Fibroblast of lung (primary cell): ENCODE measurements at regions not wholly inside any gene's neighbourhood (a gene's known extent, or its start where the extent isn't known, plus 50 kb on each side); places are given as distances from the start of the nearest gene placed in this dataset.

Source experiments
- DNase-seq, 2 donors: peaks; one replicate each; pipeline versions ENCODE4 v3.0.0 to v3.0.0-alpha.2; 2010; ENCODE audit warnings: low read depth in 2 of 2
- H2AFZ ChIP-seq: 2 replicates; pipeline ENCODE4 v1.5.1; 2012; ENCODE audit warnings: low read length, control low read depth, inconsistent platforms
- H3K27ac ChIP-seq: 2 replicates; pipeline ENCODE4 v1.5.1; 2011; ENCODE audit warnings: low read length, control low read depth; ENCODE audit not compliant: insufficient read depth
- H3K27me3 ChIP-seq: 2 replicates; pipeline ENCODE4 v1.5.1; 2011; ENCODE audit warnings: mild to moderate bottlenecking, low read length; ENCODE audit not compliant: control insufficient read depth, insufficient read depth
- H3K36me3 ChIP-seq: 2 replicates; pipeline ENCODE4 v1.5.1; 2011; ENCODE audit warnings: low read length; ENCODE audit not compliant: control insufficient read depth, insufficient read depth
- H3K4me1 ChIP-seq: 2 replicates; pipeline ENCODE4 v1.5.1; 2011; ENCODE audit warnings: low read length; ENCODE audit not compliant: control insufficient read depth, insufficient read depth; ENCODE audit errors: extremely low read depth
- H3K4me2 ChIP-seq: 2 replicates; pipeline ENCODE4 v1.5.1; 2011; ENCODE audit warnings: low read length, control low read depth; ENCODE audit not compliant: insufficient read depth; ENCODE audit errors: extremely low read depth
- H3K4me3 ChIP-seq, 4 experiments: fragments of 200-600 bp in 1 of 4; sonication (generic) in 1 of 4; replicated peaks in 1 of 4; 2 replicates each; pipeline ENCODE4 v1.5.1; 2011 to 2016; ENCODE audit warnings: low read length in 4 of 4, low read depth in 3 of 4, mild to moderate bottlenecking in 3 of 4, control low read depth in 2 of 4, inconsistent platforms in 1 of 4, mixed read lengths in 1 of 4; ENCODE audit not compliant: insufficient read depth in 1 of 4; ENCODE audit errors: control extremely low read depth in 1 of 4
- H3K79me2 ChIP-seq: 2 replicates; pipeline ENCODE4 v1.5.1; 2012; ENCODE audit warnings: mild to moderate bottlenecking, low read length, inconsistent platforms; ENCODE audit not compliant: control insufficient read depth, insufficient read depth
- H3K9ac ChIP-seq: 2 replicates; pipeline ENCODE4 v1.5.1; 2011; ENCODE audit warnings: mild to moderate bottlenecking, low read length, control low read depth; ENCODE audit not compliant: insufficient read depth
- H3K9me3 ChIP-seq: 2 replicates; pipeline ENCODE4 v1.5.1; 2012; ENCODE audit warnings: low read depth, low read length; ENCODE audit not compliant: control insufficient read depth, insufficient read depth
- H4K20me1 ChIP-seq: 2 replicates; pipeline ENCODE4 v1.5.1; 2011; ENCODE audit warnings: low read length; ENCODE audit not compliant: control insufficient read depth, insufficient read depth; ENCODE audit errors: extremely low read depth
- CTCF ChIP-seq, 2 donors: IDR thresholded peaks in 1 of 2; conservative IDR thresholded peaks in 1 of 2; 1 replicate in 1 of 2; 2 replicates in 1 of 2; pipeline ENCODE4 v1.5.1; 2011 to 2012; ENCODE audit warnings: low read length in 2 of 2, control low read depth in 1 of 2, inconsistent platforms in 1 of 2, low read depth in 1 of 2, mild to moderate bottlenecking in 1 of 2
- EZH2 ChIP-seq: IDR thresholded peaks from 2 replicates; pipeline ENCODE4 v1.5.1; 2012; ENCODE audit warnings: low read length, control low read depth, mild to moderate bottlenecking; ENCODE audit errors: missing control alignments

- Histone ChIP-seq H3K9ac (no peak overlapping the region), H3K9me3 (no peaks in the 10 kb centered on the region), H3K4me3 (no peak overlapping the region), H3K27ac (no peak overlapping the region), H3K4me2 (no peak overlapping the region), H3K79me2 (no peaks in the 10 kb centered on the region), H2AFZ (no peak overlapping the region), H3K27me3 (no peaks in the 10 kb centered on the region), H3K36me3 (no peaks in the 10 kb centered on the region), H3K4me1 (no peaks in the 10 kb centered on the region), H4K20me1 (no peaks in the 10 kb centered on the region)
- DNase-seq, result no peak
- TF ChIP-seq CTCF (conservative IDR thresholded peaks at IDR 0.05 in 1 of 2, IDR thresholded peaks at IDR 0.05 in 1 of 2; ENCODE audit: low read depth in 1 of 2, low read length in 2 of 2), result no peak
- TF ChIP-seq EZH2, result no peak
These were observed 246.4 kb upstream of the ZNF507 start for GRCh38 chr19:32098968-32099367.

GRCh38 chr19:32101206-32101605, 244.2 kb upstream of the ZNF507 start:
- Histone ChIP-seq H3K27me3 (no peaks in the 10 kb centered on the region), H3K9ac (no peak overlapping the region), H3K9me3 (no peaks in the 10 kb centered on the region), H3K4me2 (no peak overlapping the region), H3K36me3 (no peaks in the 10 kb centered on the region), H3K79me2 (no peaks in the 10 kb centered on the region), H3K4me1 (no peaks in the 10 kb centered on the region), H3K27ac (no peak overlapping the region), H3K4me3 (no peak overlapping the region), H2AFZ (no peak overlapping the region), H4K20me1 (no peaks in the 10 kb centered on the region)
- no peak for DNase-seq
- TF ChIP-seq CTCF (conservative IDR thresholded peaks at IDR 0.05 in 1 of 2, IDR thresholded peaks at IDR 0.05 in 1 of 2; ENCODE audit: low read depth in 1 of 2, low read length in 2 of 2) (no peak), EZH2 (no peak)

- no peak overlapping the region for H3K4me2 ChIP-seq
These were observed 241.9 kb upstream of the ZNF507 start for GRCh38 chr19:32103541-32103940.

More at GRCh38 chr19:32103541-32103940, 241.9 kb upstream of the ZNF507 start:
- H3K27ac ChIP-seq, result no peak overlapping the region
- no peaks in the 10 kb centered on the region for H3K4me1 ChIP-seq
- DNase-seq, result no peak
- no peaks in the 10 kb centered on the region for H3K36me3 ChIP-seq
- no peak overlapping the region for H2AFZ ChIP-seq
- TF ChIP-seq CTCF (conservative IDR thresholded peaks at IDR 0.05 in 1 of 2, IDR thresholded peaks at IDR 0.05 in 1 of 2; ENCODE audit: low read depth in 1 of 2, low read length in 2 of 2) (no peak), EZH2 (no peak)
- H4K20me1 ChIP-seq, result no peaks in the 10 kb centered on the region
- H3K79me2 ChIP-seq, result no peaks in the 10 kb centered on the region
- no peaks in the 10 kb centered on the region for H3K27me3 ChIP-seq
- no peaks in the 10 kb centered on the region for H3K9me3 ChIP-seq
- no peak overlapping the region for H3K4me3 ChIP-seq
- no peak overlapping the region for H3K9ac ChIP-seq
